DMS 273 (cell line): ENCODE measurements at regions not wholly inside any gene's neighbourhood (a gene's known extent, or its start where the extent isn't known, plus 50 kb on each side); places are given as distances from the start of the nearest gene placed in this dataset.

Experiments
- DNase-seq: peaks from one replicate; lab custom pipeline; 2025; ENCODE audit not compliant: unreplicated experiment; lab: John Stamatoyannopoulos, UW

GRCh38 chr2:41920181-41920580, 127.6 kb upstream of the PKDCC start:
- DNase-seq = no peak

- no peak for DNase-seq
Measured at GRCh38 chr2:41920812-41921211, 127.0 kb upstream of the PKDCC start.

GRCh38 chr2:41922177-41922576, 125.6 kb upstream of the PKDCC start:
- DNase-seq = no peak

GRCh38 chr2:41923156-41923786, 124.5 kb upstream of the PKDCC start:
- no peak for DNase-seq

- DNase-seq = no peak
Measured at GRCh38 chr2:41924024-41924423, 123.8 kb upstream of the PKDCC start.

- no peak for DNase-seq
Measured at GRCh38 chr2:41924709-41925408, 123.0 kb upstream of the PKDCC start.

- no peak for DNase-seq
Measured at GRCh38 chr2:41925712-41926111, 122.1 kb upstream of the PKDCC start.

GRCh38 chr2:41926614-41927580, 120.9 kb upstream of the PKDCC start:
- DNase-seq = no peak

- no peak for DNase-seq
Measured at GRCh38 chr2:41927581-41928264, 120.1 kb upstream of the PKDCC start.

GRCh38 chr2:41928526-41928925, 119.3 kb upstream of the PKDCC start:
- no peak for DNase-seq

- no peak for DNase-seq
Measured at GRCh38 chr2:41930807-41931566, 116.8 kb upstream of the PKDCC start.

- peak; percentile 53 for DNase-seq
Measured at GRCh38 chr2:41932241-41933045, 115.4 kb upstream of the PKDCC start.

- DNase-seq = no peak
Measured at GRCh38 chr2:41933046-41933420, 114.8 kb upstream of the PKDCC start.

- DNase-seq = no peak
Measured at GRCh38 chr2:41933585-41934320, 114.1 kb upstream of the PKDCC start.

- no peak for DNase-seq
Measured at GRCh38 chr2:41934329-41934958, 113.4 kb upstream of the PKDCC start.

GRCh38 chr2:41935002-41935401, 112.8 kb upstream of the PKDCC start:
- DNase-seq = no peak

GRCh38 chr2:41935825-41936224, 112.0 kb upstream of the PKDCC start:
- no peak for DNase-seq

- no peak for DNase-seq
Measured at GRCh38 chr2:41936771-41937463, 110.9 kb upstream of the PKDCC start.
